Natural killer cell (primary cell): ENCODE measurements at regions not wholly inside any gene's neighbourhood (a gene's known extent, or its start where the extent isn't known, plus 50 kb on each side); places are given as distances from the start of the nearest gene placed in this dataset.

Experiments
- ATAC-seq, 3 donors: fragments of 150-1000 bp in 2 of 3; fragments of 200-7000 bp in 1 of 3; cut with Tn5 transposase; 1 replicate in 1 of 3; 2 replicates in 2 of 3; pipeline ENCODE4 v1.10.0; 2021; ENCODE audit warnings: mild to moderate bottlenecking in 2 of 3, moderate library complexity in 2 of 3
- DNase-seq, 2 donors: peaks; one replicate each; pipeline versions ENCODE4 v3.0.0 to v3.0.0-alpha.2; 2013 to 2021; ENCODE audit warnings: mixed read lengths in 1 of 2
- H3K27ac ChIP-seq: one replicate; pipeline ENCODE4 v1.5.1; 2013; ENCODE audit warnings: mild to moderate bottlenecking, low read length
- H3K27me3 ChIP-seq: one replicate; pipeline ENCODE4 v1.6.1; 2013; ENCODE audit warnings: low read length; ENCODE audit not compliant: control insufficient read depth, insufficient read depth
- H3K36me3 ChIP-seq: one replicate; pipeline ENCODE4 v1.6.1; 2013; ENCODE audit warnings: low read length; ENCODE audit not compliant: control insufficient read depth, insufficient read depth
- H3K4me1 ChIP-seq: one replicate; pipeline ENCODE4 v1.6.1; 2013; ENCODE audit warnings: low read length; ENCODE audit not compliant: control insufficient read depth, insufficient read depth
- H3K4me3 ChIP-seq: one replicate; pipeline ENCODE4 v1.5.1; 2013; ENCODE audit warnings: low read length
- H3K9me3 ChIP-seq: one replicate; pipeline ENCODE4 v1.6.1; 2013; ENCODE audit warnings: low read length; ENCODE audit not compliant: control insufficient read depth, insufficient read depth
- H3K27ac Mint-ChIP-seq, 2 donors: one replicate each; pipeline ENCODE4 v1.8.0; 2022; ENCODE audit warnings: mild to moderate bottlenecking in 2 of 2, mixed read lengths in 2 of 2, moderate library complexity in 1 of 2
- H3K27me3 Mint-ChIP-seq, 2 donors: one replicate each; pipeline ENCODE4 v1.8.0; 2022; ENCODE audit warnings: low read depth in 2 of 2, mixed read lengths in 2 of 2
- H3K36me3 Mint-ChIP-seq: one replicate; pipeline ENCODE4 v1.8.0; 2022; ENCODE audit warnings: mixed read lengths
- H3K4me1 Mint-ChIP-seq, 2 donors: one replicate each; pipeline ENCODE4 v1.8.0; 2022; ENCODE audit warnings: mixed read lengths in 2 of 2
- H3K4me3 Mint-ChIP-seq: one replicate; pipeline ENCODE4 v1.8.0; 2022; ENCODE audit warnings: mild to moderate bottlenecking, moderate library complexity, mixed read lengths
- H3K9me3 Mint-ChIP-seq, 2 donors: one replicate each; pipeline ENCODE4 v1.8.0; 2022; ENCODE audit warnings: mixed read lengths in 2 of 2
- WGBS: methylation state at CpG from one replicate; pipeline ENCODE4 v1.1.7; 2013; ENCODE audit warnings: missing lambda C conversion rate; ENCODE audit not compliant: insufficient coverage; 5-methylcytosine and 5-hydroxymethylcytosine counted together
- intact Hi-C: fragments of 100-400 bp; cut with micrococcal nuclease; formaldehyde crosslinking; loops from one replicate; pipeline ENCODE4 v1.14.2; 2022
- TF ChIP-seq, protein P1 (sequence below): fragments of 200-600 bp; IDR thresholded peaks from one replicate; pipeline ENCODE4 v1.8.0; 2022; ENCODE audit warnings: antibody characterized with exemption

- Histone ChIP-seq H3K4me3 (no peak overlapping the region), H3K27ac (no peak overlapping the region), H3K36me3 (no peaks in the 10 kb centered on the region), H3K9me3 (no peaks in the 10 kb centered on the region), H3K4me1 (no peaks in the 10 kb centered on the region), H3K27me3 (no peaks in the 10 kb centered on the region)
- Mint-ChIP-seq H3K9me3 (peaks cover 6 to 14% of the 10 kb centered on the region in 2 donors), H3K36me3 (no peaks in the 10 kb centered on the region), H3K4me3 (no peak overlapping the region), H3K27me3 (no peaks in the 10 kb centered on the region), H3K27ac (no peak overlapping the region), H3K4me1 (no peaks in the 10 kb centered on the region)
- intact Hi-C loops: no loop called here
- ATAC-seq (no peak), DNase-seq (no peak)
- TF ChIP-seq, protein P1, sequence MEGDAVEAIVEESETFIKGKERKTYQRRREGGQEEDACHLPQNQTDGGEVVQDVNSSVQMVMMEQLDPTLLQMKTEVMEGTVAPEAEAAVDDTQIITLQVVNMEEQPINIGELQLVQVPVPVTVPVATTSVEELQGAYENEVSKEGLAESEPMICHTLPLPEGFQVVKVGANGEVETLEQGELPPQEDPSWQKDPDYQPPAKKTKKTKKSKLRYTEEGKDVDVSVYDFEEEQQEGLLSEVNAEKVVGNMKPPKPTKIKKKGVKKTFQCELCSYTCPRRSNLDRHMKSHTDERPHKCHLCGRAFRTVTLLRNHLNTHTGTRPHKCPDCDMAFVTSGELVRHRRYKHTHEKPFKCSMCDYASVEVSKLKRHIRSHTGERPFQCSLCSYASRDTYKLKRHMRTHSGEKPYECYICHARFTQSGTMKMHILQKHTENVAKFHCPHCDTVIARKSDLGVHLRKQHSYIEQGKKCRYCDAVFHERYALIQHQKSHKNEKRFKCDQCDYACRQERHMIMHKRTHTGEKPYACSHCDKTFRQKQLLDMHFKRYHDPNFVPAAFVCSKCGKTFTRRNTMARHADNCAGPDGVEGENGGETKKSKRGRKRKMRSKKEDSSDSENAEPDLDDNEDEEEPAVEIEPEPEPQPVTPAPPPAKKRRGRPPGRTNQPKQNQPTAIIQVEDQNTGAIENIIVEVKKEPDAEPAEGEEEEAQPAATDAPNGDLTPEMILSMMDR: no peak
Measured at GRCh38 chr16:59566446-59566845, 832.3 kb upstream of the GOT2 start.

DNA sequence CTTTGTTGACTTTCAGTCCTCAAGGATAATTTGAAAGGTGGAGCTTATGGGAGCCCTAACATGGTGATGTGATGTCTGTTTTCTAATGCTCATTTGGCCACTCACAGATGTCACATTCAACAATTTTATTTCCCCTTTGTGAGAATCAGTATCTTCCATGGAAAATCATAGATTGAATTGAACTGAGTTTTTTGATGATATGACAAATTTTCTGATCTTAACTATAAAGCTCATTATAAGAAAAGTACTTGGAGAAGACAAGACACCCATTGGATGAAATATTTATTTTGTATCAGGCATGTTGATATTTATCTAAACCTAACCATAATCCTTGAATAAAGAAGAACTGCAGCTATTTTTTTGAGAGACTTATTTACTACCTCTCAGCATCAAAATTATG, 824.6 kb upstream of the GOT2 start:
- Mint-ChIP-seq H3K36me3 (peaks cover 8% of the 10 kb centered on the region), H3K27ac (no peak overlapping the region)

GRCh38 chr16:59552164-59552563, 818.0 kb upstream of the GOT2 start:
- no peaks in the 10 kb centered on the region for H3K4me1 Mint-ChIP-seq
- intact Hi-C loops: no loop called here
- Histone ChIP-seq H3K36me3 (no peaks in the 10 kb centered on the region), H3K4me3 (no peak overlapping the region), H3K4me1 (no peaks in the 10 kb centered on the region), H3K27me3 (no peaks in the 10 kb centered on the region), H3K27ac (no peak overlapping the region), H3K9me3 (peaks cover 8% of the 10 kb centered on the region)
- peaks cover 15 to 18% of the 10 kb centered on the region in 2 donors for H3K9me3 Mint-ChIP-seq
- DNase-seq (no peak), ATAC-seq (no peak)
- H3K4me3 Mint-ChIP-seq: no peak overlapping the region
- H3K36me3 Mint-ChIP-seq: peaks cover 8% of the 10 kb centered on the region
- 90% methylated on average over 3 of the region's 5 CpGs for WGBS
- no peak overlapping the region for H3K27ac Mint-ChIP-seq
- H3K27me3 Mint-ChIP-seq: no peaks in the 10 kb centered on the region
- TF ChIP-seq, protein P1: no peak

More for the DNA sequence above, 824.6 kb upstream of the GOT2 start:
- H3K4me1 Mint-ChIP-seq: no peaks in the 10 kb centered on the region
- no peaks in the 10 kb centered on the region for H3K27me3 Mint-ChIP-seq
- TF ChIP-seq, protein P1: no peak
- no peaks in the 10 kb centered on the region for H3K36me3 ChIP-seq
- no peak overlapping the region for H3K27ac ChIP-seq
- H3K4me3 ChIP-seq: no peak overlapping the region
- H3K4me1 ChIP-seq: no peaks in the 10 kb centered on the region
- no peak overlapping the region for H3K4me3 Mint-ChIP-seq
- H3K9me3 Mint-ChIP-seq: peaks cover 8 to 11% of the 10 kb centered on the region in 2 donors
- no peaks in the 10 kb centered on the region for H3K9me3 ChIP-seq
- ATAC-seq (no peak), DNase-seq (no peak)
- H3K27me3 ChIP-seq: no peaks in the 10 kb centered on the region
- intact Hi-C loops: no loop called here

GRCh38 chr16:59545721-59546120, 811.6 kb upstream of the GOT2 start:
- no peaks in the 10 kb centered on the region for H3K36me3 ChIP-seq
- peaks cover 6 to 12% of the 10 kb centered on the region in 2 donors for H3K9me3 Mint-ChIP-seq
- no peak overlapping the region for H3K4me3 ChIP-seq
- TF ChIP-seq, protein P1: no peak
- no peaks in the 10 kb centered on the region for H3K4me1 Mint-ChIP-seq
- H3K27ac ChIP-seq: no peak overlapping the region
- no peaks in the 10 kb centered on the region for H3K36me3 Mint-ChIP-seq
- H3K27ac Mint-ChIP-seq: no peak overlapping the region
- no peak for DNase-seq
- H3K4me1 ChIP-seq: no peaks in the 10 kb centered on the region
- H3K27me3 Mint-ChIP-seq: no peaks in the 10 kb centered on the region
- H3K27me3 ChIP-seq: no peaks in the 10 kb centered on the region
- no peak overlapping the region for H3K4me3 Mint-ChIP-seq
- peaks cover 4% of the 10 kb centered on the region for H3K9me3 ChIP-seq
- intact Hi-C loops: no loop called here
- ATAC-seq: no peak
- 78% methylated on average over 1 of the region's 1 CpG for WGBS
